Keratinocyte (primary cell): ENCODE measurements at regions not wholly inside any gene's neighbourhood (a gene's known extent, or its start where the extent isn't known, plus 50 kb on each side); places are given as distances from the start of the nearest gene placed in this dataset.
A peak's percentile ranks its signal among the peaks of the same experiment; 100 is the strongest.

Experiments
- DNase-seq: peaks from one replicate; pipeline ENCODE4 v3.0.0-alpha.2; 2011; ENCODE audit warnings: low read depth, missing footprints, low spot score
- FAIRE-seq: peaks from 2 replicates; lab custom pipeline; 2011; peaks lifted over from hg19 to GRCh38; lab: Jason Lieb, UNC
- H2AFZ ChIP-seq: 2 replicates; pipeline ENCODE4 v1.6.0; 2012; ENCODE audit warnings: low read length, control low read depth, inconsistent platforms; ENCODE audit not compliant: control insufficient read depth
- H3K27ac ChIP-seq: 2 replicates; pipeline ENCODE4 v1.5.1; 2011; ENCODE audit warnings: low read length; ENCODE audit not compliant: control insufficient read depth, insufficient read depth
- H3K27me3 ChIP-seq: 3 replicates; pipeline ENCODE4 v1.6.0; 2011; ENCODE audit warnings: low read length; ENCODE audit not compliant: control insufficient read depth, insufficient read depth; ENCODE audit errors: extremely low read depth
- H3K36me3 ChIP-seq, 2 experiments: 2 replicates in 1 of 2; 3 replicates in 1 of 2; pipeline ENCODE4 v1.5.1; 2011; ENCODE audit warnings: low read length in 2 of 2, mild to moderate bottlenecking in 1 of 2; ENCODE audit not compliant: control insufficient read depth in 2 of 2, insufficient read depth in 2 of 2; ENCODE audit errors: extremely low read depth in 1 of 2
- H3K4me1 ChIP-seq: 3 replicates; pipeline ENCODE4 v1.5.1; 2011; ENCODE audit warnings: low read length; ENCODE audit not compliant: control insufficient read depth, insufficient read depth; ENCODE audit errors: extremely low read depth
- H3K4me2 ChIP-seq: 3 replicates; pipeline ENCODE4 v1.6.0; 2011; ENCODE audit warnings: low read depth, low read length; ENCODE audit not compliant: control insufficient read depth, insufficient read depth; ENCODE audit errors: extremely low read depth
- H3K4me3 ChIP-seq, 3 experiments: fragments of 200-600 bp in 1 of 3; sonication (generic) in 1 of 3; 2 replicates in 2 of 3; 3 replicates in 1 of 3; pipeline ENCODE4 v1.5.1; 2011 to 2016; ENCODE audit warnings: low read length in 3 of 3, mild to moderate bottlenecking in 3 of 3, control low read depth in 2 of 3, inconsistent platforms in 1 of 3, low read depth in 1 of 3, mixed read lengths in 1 of 3, mixed run types in 1 of 3, moderate library complexity in 1 of 3; ENCODE audit not compliant: control insufficient read depth in 2 of 3, insufficient read depth in 2 of 3; ENCODE audit errors: extremely low read depth in 1 of 3
- H3K79me2 ChIP-seq: 2 replicates; pipeline ENCODE4 v1.6.0; 2012; ENCODE audit warnings: low read length; ENCODE audit not compliant: control insufficient read depth, insufficient read depth
- H3K9ac ChIP-seq: 3 replicates; pipeline ENCODE4 v1.6.0; 2011; ENCODE audit warnings: low read length; ENCODE audit not compliant: control insufficient read depth, insufficient read depth; ENCODE audit errors: extremely low read depth
- H3K9me1 ChIP-seq: 3 replicates; pipeline ENCODE4 v1.6.0; 2011; ENCODE audit warnings: low read length; ENCODE audit not compliant: control insufficient read depth, insufficient read depth; ENCODE audit errors: extremely low read depth
- H3K9me3 ChIP-seq: 2 replicates; pipeline ENCODE4 v1.5.1; 2012; ENCODE audit warnings: low read depth, low read length; ENCODE audit not compliant: control insufficient read depth
- H4K20me1 ChIP-seq: 3 replicates; pipeline ENCODE4 v1.6.0; 2011; ENCODE audit warnings: low read length; ENCODE audit not compliant: control insufficient read depth, insufficient read depth; ENCODE audit errors: extremely low read depth
- EZH2 ChIP-seq: IDR thresholded peaks from one replicate; pipeline ENCODE4 v1.6.1; 2012; ENCODE audit warnings: inconsistent platforms, mild to moderate bottlenecking, low read length, moderate library complexity
- dilution Hi-C: fragments of 300-500 bp; cut with MboI; formaldehyde crosslinking; loops from one replicate; pipeline ENCODE4 v1.7.0; 2020; ENCODE audit warnings: low sequenced_read_pairs; ENCODE audit not compliant: extremely low pct_ligation_motif_present
- TF ChIP-seq, protein P1 (sequence below), 3 experiments: IDR thresholded peaks in 1 of 3; conservative IDR thresholded peaks in 1 of 3; optimal IDR thresholded peaks in 1 of 3; 2 replicates in 2 of 3; 3 replicates in 1 of 3; pipeline versions ENCODE3 to v1.5.1; 2011; ENCODE audit warnings: low read length in 3 of 3, mild to moderate bottlenecking in 3 of 3, moderate library complexity in 2 of 3, control low read depth in 1 of 3, inconsistent platforms in 1 of 3; ENCODE audit not compliant: insufficient read depth in 2 of 3; ENCODE audit errors: extremely low read depth in 1 of 3

DNA sequence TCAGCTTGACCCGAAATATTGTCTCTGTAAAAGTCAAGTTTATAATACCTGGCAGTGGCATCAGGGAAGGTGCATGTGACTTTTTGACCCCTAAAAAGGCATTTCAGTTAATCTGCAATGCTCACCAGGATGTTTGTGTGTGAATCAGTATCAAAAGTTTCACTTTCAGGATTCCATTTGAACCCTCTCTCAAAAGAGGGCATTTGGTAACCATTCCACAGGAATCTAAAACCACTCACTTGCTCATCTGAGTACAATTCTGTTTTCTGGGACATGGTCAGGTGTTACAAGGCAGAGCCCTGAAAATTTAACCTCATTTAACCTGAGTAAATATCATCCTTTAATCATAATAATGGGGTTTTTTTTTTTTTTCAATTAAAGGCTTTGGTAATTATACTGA is 77.9 kb upstream of the KLF7 start:
- dilution Hi-C loops: no loop called here
- no peak for DNase-seq
- Histone ChIP-seq H3K4me1 (peaks cover 61% of the 10 kb centered on the region), H3K27ac (no peak overlapping the region), H3K36me3 (peaks cover 14 to 16% of the 10 kb centered on the region in 2 experiments), H3K4me3 (peak overlapping the region in 2 of 3 experiments; percentile 15 to 20), H3K4me2 (peak overlapping the region; percentile 88), H3K9ac (no peak overlapping the region), H3K9me3 (no peaks in the 10 kb centered on the region), H4K20me1 (no peaks in the 10 kb centered on the region), H3K9me1 (no peaks in the 10 kb centered on the region), H3K79me2 (peaks cover 38% of the 10 kb centered on the region), H3K27me3 (no peaks in the 10 kb centered on the region), H2AFZ (no peak overlapping the region)
- peak; percentile 49 for FAIRE-seq
- TF ChIP-seq, protein P1, sequence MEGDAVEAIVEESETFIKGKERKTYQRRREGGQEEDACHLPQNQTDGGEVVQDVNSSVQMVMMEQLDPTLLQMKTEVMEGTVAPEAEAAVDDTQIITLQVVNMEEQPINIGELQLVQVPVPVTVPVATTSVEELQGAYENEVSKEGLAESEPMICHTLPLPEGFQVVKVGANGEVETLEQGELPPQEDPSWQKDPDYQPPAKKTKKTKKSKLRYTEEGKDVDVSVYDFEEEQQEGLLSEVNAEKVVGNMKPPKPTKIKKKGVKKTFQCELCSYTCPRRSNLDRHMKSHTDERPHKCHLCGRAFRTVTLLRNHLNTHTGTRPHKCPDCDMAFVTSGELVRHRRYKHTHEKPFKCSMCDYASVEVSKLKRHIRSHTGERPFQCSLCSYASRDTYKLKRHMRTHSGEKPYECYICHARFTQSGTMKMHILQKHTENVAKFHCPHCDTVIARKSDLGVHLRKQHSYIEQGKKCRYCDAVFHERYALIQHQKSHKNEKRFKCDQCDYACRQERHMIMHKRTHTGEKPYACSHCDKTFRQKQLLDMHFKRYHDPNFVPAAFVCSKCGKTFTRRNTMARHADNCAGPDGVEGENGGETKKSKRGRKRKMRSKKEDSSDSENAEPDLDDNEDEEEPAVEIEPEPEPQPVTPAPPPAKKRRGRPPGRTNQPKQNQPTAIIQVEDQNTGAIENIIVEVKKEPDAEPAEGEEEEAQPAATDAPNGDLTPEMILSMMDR (optimal IDR thresholded peaks at IDR 0.05 in 1 of 3, IDR thresholded peaks at IDR 0.05 in 1 of 3, conservative IDR thresholded peaks at IDR 0.05 in 1 of 3; ENCODE audit: extremely low read depth in 1 of 3, insufficient read depth in 2 of 3, low read length in 3 of 3): no peak
- no peak for TF ChIP-seq EZH2

DNA sequence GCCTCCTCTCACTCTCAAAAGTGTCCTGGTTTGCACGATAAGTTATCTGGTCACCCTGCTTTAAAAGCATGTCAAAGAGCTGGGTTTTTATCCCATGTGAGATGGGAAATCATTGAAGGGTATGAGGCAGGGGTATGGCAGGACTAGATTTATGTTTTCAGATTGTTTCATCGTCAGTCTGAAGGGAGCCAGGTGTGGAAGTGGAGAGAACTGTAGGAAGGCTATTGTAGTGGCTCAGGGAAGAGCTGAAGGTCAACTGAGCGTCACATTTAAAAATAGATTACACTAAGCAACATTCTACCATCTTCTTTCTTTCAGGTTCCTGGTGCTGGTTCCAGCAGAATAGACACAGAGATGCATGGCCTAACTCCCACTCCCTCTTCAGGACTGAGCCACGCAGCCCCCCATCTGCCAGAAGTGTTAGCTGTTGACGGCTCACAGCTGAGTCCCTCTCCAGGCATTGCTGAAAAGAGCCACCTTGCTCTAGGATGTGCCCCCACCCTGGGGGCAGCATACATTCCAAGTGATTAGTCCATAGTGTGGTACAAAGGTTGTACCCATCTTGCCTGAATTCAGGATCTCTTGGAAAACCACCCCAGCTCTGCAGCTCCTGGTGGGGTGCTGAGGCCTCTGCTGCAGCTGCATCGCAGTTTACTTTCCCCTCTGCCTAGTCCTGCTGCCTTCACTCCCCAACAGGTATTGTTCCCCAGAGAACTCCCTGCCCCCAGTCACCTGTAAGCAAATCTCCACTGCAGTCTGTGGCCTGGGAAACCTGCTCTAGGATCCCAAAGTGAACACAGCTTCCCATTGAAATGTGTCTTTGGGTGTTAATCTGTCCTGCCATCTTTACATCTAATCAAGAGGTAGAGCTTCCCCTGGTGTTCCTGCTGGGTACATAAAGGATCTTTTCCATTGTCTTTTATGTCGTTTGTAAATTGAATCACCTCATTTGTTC is 79.5 kb upstream of the KLF7 start:
- Histone ChIP-seq H3K4me3 (no peak overlapping the region), H3K4me2 (no peak overlapping the region), H3K9me1 (no peaks in the 10 kb centered on the region), H2AFZ (no peak overlapping the region), H3K9ac (no peak overlapping the region), H3K27me3 (no peaks in the 10 kb centered on the region), H4K20me1 (no peaks in the 10 kb centered on the region), H3K4me1 (peaks cover 67% of the 10 kb centered on the region), H3K36me3 (peaks cover 14 to 16% of the 10 kb centered on the region in 2 experiments), H3K79me2 (peaks cover 35% of the 10 kb centered on the region), H3K9me3 (no peaks in the 10 kb centered on the region), H3K27ac (no peak overlapping the region)
- no peak for TF ChIP-seq EZH2
- TF ChIP-seq, protein P1 (optimal IDR thresholded peaks at IDR 0.05 in 1 of 3, IDR thresholded peaks at IDR 0.05 in 1 of 3, conservative IDR thresholded peaks at IDR 0.05 in 1 of 3; ENCODE audit: extremely low read depth in 1 of 3, insufficient read depth in 2 of 3, low read length in 3 of 3): no peak
- dilution Hi-C loops: no loop called here
- FAIRE-seq (no peak), DNase-seq (no peak)
